Body of pancreas (tissue), 4 donors: ENCODE measurements at regions not wholly inside any gene's neighbourhood (a gene's known extent, or its start where the extent isn't known, plus 50 kb on each side); places are given as distances from the start of the nearest gene placed in this dataset.

Source experiments
- POLR2A ChIP-seq, 3 donors: fragments of 450-650 bp; IDR thresholded peaks; one replicate each; pipeline ENCODE4 v1.6.1; 2016; ENCODE audit warnings: antibody characterized with exemption in 3 of 3, mild to moderate bottlenecking in 2 of 3
- TF ChIP-seq, protein P1 (sequence below), 7 experiments: fragments of 450-650 bp in 4 of 7; fragments of 200-600 bp in 3 of 7; sonication (generic) in 3 of 7; IDR thresholded peaks; one replicate each; pipeline ENCODE4 v1.5.1; 2016 to 2019; ENCODE audit warnings: antibody characterized with exemption in 7 of 7

GRCh38 chr17:71032746-71033273 is 863.5 kb downstream of the KCNJ2 start:
- no peak for TF ChIP-seq POLR2A (IDR thresholded peaks at IDR 0.05)
- TF ChIP-seq, protein P1, sequence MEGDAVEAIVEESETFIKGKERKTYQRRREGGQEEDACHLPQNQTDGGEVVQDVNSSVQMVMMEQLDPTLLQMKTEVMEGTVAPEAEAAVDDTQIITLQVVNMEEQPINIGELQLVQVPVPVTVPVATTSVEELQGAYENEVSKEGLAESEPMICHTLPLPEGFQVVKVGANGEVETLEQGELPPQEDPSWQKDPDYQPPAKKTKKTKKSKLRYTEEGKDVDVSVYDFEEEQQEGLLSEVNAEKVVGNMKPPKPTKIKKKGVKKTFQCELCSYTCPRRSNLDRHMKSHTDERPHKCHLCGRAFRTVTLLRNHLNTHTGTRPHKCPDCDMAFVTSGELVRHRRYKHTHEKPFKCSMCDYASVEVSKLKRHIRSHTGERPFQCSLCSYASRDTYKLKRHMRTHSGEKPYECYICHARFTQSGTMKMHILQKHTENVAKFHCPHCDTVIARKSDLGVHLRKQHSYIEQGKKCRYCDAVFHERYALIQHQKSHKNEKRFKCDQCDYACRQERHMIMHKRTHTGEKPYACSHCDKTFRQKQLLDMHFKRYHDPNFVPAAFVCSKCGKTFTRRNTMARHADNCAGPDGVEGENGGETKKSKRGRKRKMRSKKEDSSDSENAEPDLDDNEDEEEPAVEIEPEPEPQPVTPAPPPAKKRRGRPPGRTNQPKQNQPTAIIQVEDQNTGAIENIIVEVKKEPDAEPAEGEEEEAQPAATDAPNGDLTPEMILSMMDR (IDR thresholded peaks at IDR 0.05), result no peak
